DND-41 (cell line): ENCODE measurements at regions not wholly inside any gene's neighbourhood (a gene's known extent, or its start where the extent isn't known, plus 50 kb on each side); places are given as distances from the start of the nearest gene placed in this dataset.

ENCODE experiments used
- ATAC-seq: fragments of 200-7000 bp; cut with Tn5 transposase; 3 replicates; pipeline ENCODE4 v1.9.1; 2021; ENCODE audit warnings: low read depth; ENCODE audit not compliant: insufficient read depth
- DNase-seq: peaks from one replicate; pipeline ENCODE4 v3.0.0-alpha.2; 2020
- H2AFZ ChIP-seq: 2 replicates; pipeline ENCODE4 v1.6.0; 2012; ENCODE audit warnings: low read depth, low read length
- H3K27ac ChIP-seq: 2 replicates; pipeline ENCODE4 v1.5.1; 2012; ENCODE audit warnings: low read length, inconsistent platforms
- H3K27me3 ChIP-seq: fragments of 200-600 bp; sonication (generic); 2 replicates; pipeline ENCODE4 v1.6.0; 2012; ENCODE audit warnings: low read length, mild to moderate bottlenecking, inconsistent platforms; ENCODE audit not compliant: insufficient read depth, poor library complexity
- H3K36me3 ChIP-seq: 2 replicates; pipeline ENCODE4 v1.5.1; 2012; ENCODE audit warnings: low read length, inconsistent platforms; ENCODE audit not compliant: insufficient read depth
- H3K4me1 ChIP-seq: 2 replicates; pipeline ENCODE4 v1.5.1; 2012; ENCODE audit warnings: mild to moderate bottlenecking, low read length; ENCODE audit not compliant: insufficient read depth
- H3K4me2 ChIP-seq: 2 replicates; pipeline ENCODE4 v1.6.0; 2012; ENCODE audit warnings: mild to moderate bottlenecking, moderate library complexity, low read length, inconsistent platforms; ENCODE audit not compliant: insufficient read depth
- H3K4me3 ChIP-seq, 2 experiments: fragments of 200-600 bp in 1 of 2; shearing (Covaris generic) in 1 of 2; 2 replicates each; pipeline ENCODE4 v1.5.1; 2012 to 2016; ENCODE audit warnings: inconsistent platforms in 2 of 2, low read length in 2 of 2, mild to moderate bottlenecking in 2 of 2, low read depth in 1 of 2, moderate library complexity in 1 of 2
- H3K79me2 ChIP-seq: 2 replicates; pipeline ENCODE4 v1.6.0; 2012; ENCODE audit warnings: low read length, inconsistent platforms; ENCODE audit not compliant: insufficient read depth
- H3K9ac ChIP-seq: 2 replicates; pipeline ENCODE4 v1.6.0; 2012; ENCODE audit warnings: low read depth, mild to moderate bottlenecking, inconsistent platforms, low read length, moderate library complexity
- H3K9me3 ChIP-seq: 2 replicates; pipeline ENCODE4 v1.5.1; 2012; ENCODE audit warnings: low read length, moderate library complexity, mild to moderate bottlenecking, inconsistent platforms; ENCODE audit not compliant: insufficient read depth, severe bottlenecking
- H4K20me1 ChIP-seq: 2 replicates; pipeline ENCODE4 v1.6.0; 2012; ENCODE audit warnings: low read length; ENCODE audit not compliant: insufficient read depth
- EZH2 ChIP-seq: IDR thresholded peaks from 3 replicates; pipeline ENCODE4 v1.6.1; 2012; ENCODE audit warnings: borderline replicate concordance, low read depth, mild to moderate bottlenecking, moderate library complexity, low read length, inconsistent platforms; ENCODE audit not compliant: severe bottlenecking
- TF ChIP-seq, protein P1 (sequence below): IDR thresholded peaks from 2 replicates; pipeline ENCODE4 v1.5.1; 2012; ENCODE audit warnings: borderline replicate concordance, low read length, moderate library complexity, mild to moderate bottlenecking; ENCODE audit not compliant: poor library complexity, severe bottlenecking; ENCODE audit errors: extremely low read depth

- H3K9me3 ChIP-seq, result no peaks in the 10 kb centered on the region
- H3K4me1 ChIP-seq, result no peaks in the 10 kb centered on the region
- H3K9ac ChIP-seq, result no peak overlapping the region
- ATAC-seq, result no peak
- H2AFZ ChIP-seq, result no peak overlapping the region
- H3K79me2 ChIP-seq, result no peaks in the 10 kb centered on the region
- no peak for TF ChIP-seq EZH2
- TF ChIP-seq, protein P1, sequence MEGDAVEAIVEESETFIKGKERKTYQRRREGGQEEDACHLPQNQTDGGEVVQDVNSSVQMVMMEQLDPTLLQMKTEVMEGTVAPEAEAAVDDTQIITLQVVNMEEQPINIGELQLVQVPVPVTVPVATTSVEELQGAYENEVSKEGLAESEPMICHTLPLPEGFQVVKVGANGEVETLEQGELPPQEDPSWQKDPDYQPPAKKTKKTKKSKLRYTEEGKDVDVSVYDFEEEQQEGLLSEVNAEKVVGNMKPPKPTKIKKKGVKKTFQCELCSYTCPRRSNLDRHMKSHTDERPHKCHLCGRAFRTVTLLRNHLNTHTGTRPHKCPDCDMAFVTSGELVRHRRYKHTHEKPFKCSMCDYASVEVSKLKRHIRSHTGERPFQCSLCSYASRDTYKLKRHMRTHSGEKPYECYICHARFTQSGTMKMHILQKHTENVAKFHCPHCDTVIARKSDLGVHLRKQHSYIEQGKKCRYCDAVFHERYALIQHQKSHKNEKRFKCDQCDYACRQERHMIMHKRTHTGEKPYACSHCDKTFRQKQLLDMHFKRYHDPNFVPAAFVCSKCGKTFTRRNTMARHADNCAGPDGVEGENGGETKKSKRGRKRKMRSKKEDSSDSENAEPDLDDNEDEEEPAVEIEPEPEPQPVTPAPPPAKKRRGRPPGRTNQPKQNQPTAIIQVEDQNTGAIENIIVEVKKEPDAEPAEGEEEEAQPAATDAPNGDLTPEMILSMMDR, result no peak
- H3K36me3 ChIP-seq, result no peaks in the 10 kb centered on the region
- H3K4me3 ChIP-seq, result no peak overlapping the region
- DNase-seq, result no peak
- no peak overlapping the region for H3K4me2 ChIP-seq
- H3K27ac ChIP-seq, result no peak overlapping the region
- H4K20me1 ChIP-seq, result no peaks in the 10 kb centered on the region
- H3K27me3 ChIP-seq, result no peaks in the 10 kb centered on the region
Observed at GRCh38 chr1:221634606-221635005, 107.3 kb downstream of the DUSP10 start.

DNA sequence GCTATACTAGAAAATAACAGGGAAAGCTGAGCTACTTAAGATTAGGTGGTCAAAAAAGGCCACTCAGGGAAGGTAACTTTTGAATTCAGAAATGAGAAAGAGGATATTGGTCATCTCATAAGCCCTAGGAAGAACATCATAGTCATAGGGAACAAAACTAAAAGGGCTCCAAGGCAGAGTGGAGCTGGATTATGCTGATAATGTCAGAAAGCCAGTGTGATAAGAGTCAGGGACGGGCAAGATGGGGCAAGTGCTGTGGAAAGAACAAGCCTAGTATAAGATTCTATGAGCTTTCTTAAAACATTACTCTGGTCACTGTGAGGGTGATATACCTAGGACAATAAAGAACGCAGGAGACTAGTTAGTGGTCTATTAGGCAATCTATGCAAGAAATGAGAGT is 106.6 kb downstream of the DUSP10 start:
- ATAC-seq (no peak), DNase-seq (no peak)
- Histone ChIP-seq H3K4me3 (no peak overlapping the region), H3K27me3 (no peaks in the 10 kb centered on the region), H4K20me1 (no peaks in the 10 kb centered on the region), H3K36me3 (no peaks in the 10 kb centered on the region), H3K27ac (no peak overlapping the region), H3K9ac (no peak overlapping the region), H3K9me3 (no peaks in the 10 kb centered on the region), H3K4me1 (no peaks in the 10 kb centered on the region), H3K79me2 (no peaks in the 10 kb centered on the region), H2AFZ (no peak overlapping the region), H3K4me2 (no peak overlapping the region)
- no peak for TF ChIP-seq EZH2
- TF ChIP-seq, protein P1, result no peak

- no peaks in the 10 kb centered on the region for H3K9me3 ChIP-seq
- no peak overlapping the region for H3K9ac ChIP-seq
- no peaks in the 10 kb centered on the region for H3K27me3 ChIP-seq
- H3K4me1 ChIP-seq, result no peaks in the 10 kb centered on the region
- H3K27ac ChIP-seq, result no peak overlapping the region
- ATAC-seq (no peak), DNase-seq (no peak)
- no peak overlapping the region for H3K4me2 ChIP-seq
- no peaks in the 10 kb centered on the region for H3K79me2 ChIP-seq
- H4K20me1 ChIP-seq, result no peaks in the 10 kb centered on the region
- H2AFZ ChIP-seq, result no peak overlapping the region
- TF ChIP-seq EZH2, result no peak
- TF ChIP-seq, protein P1, result no peak
- no peak overlapping the region for H3K4me3 ChIP-seq
- no peaks in the 10 kb centered on the region for H3K36me3 ChIP-seq
Observed at GRCh38 chr1:221636096-221636495, 105.8 kb downstream of the DUSP10 start.

DNA sequence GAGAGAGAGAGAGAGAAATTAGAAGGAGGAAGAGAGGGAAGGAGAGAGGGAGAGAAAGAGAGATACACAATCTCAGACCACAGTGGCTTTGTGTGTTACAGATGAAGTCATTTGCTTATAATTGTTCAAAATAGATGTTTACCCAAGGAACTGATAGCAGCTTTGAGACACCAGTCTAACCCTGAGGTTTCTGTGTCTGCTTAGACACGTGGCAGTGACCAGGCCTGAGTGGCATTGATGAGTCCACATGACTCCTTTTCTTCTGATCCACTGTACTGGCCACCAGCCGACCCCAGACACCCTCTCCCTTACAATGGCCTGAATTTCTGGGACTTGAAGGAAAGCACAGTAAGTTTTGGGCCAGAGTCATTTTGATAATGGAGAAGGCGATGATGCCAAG is 104.9 kb downstream of the DUSP10 start:
- H3K9me3 ChIP-seq, result no peaks in the 10 kb centered on the region
- no peak for DNase-seq
- H3K27ac ChIP-seq, result no peak overlapping the region
- no peak for TF ChIP-seq EZH2
- TF ChIP-seq, protein P1, result no peak
- no peak for ATAC-seq
- H3K9ac ChIP-seq, result no peak overlapping the region
- no peak overlapping the region for H3K4me3 ChIP-seq
- H2AFZ ChIP-seq, result no peak overlapping the region
- H3K36me3 ChIP-seq, result no peaks in the 10 kb centered on the region
- no peak overlapping the region for H3K4me2 ChIP-seq
- no peaks in the 10 kb centered on the region for H3K27me3 ChIP-seq
- no peaks in the 10 kb centered on the region for H3K79me2 ChIP-seq
- no peaks in the 10 kb centered on the region for H3K4me1 ChIP-seq
- H4K20me1 ChIP-seq, result no peaks in the 10 kb centered on the region
